ENCODE measurements at regions not wholly inside any gene's neighbourhood (a gene's known extent, or its start where the extent isn't known, plus 50 kb on each side); places are given as distances from the start of the nearest gene placed in this dataset.

DNA sequence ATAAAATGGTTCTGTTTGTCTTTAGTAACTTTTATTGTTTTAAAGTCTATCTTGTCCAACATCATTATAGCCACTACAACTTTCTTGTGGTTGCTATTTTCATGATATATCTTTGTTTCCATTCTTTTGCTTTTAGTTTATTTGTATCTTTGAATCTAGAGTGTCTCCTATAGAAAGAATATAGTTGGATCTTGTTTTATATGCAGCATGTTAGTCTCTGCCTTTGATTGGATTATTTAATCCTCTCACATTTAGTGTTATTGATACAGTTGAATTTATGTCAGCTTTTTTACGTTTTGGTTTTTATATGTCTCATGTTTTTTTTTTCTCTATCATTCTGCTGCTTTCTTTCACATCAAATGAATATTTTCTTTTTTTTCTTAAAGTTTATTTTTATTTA lies 98.1 kb downstream of the VSIG4 start:
- TF ChIP-seq POLR2A (IDR thresholded peaks at IDR 0.05; ENCODE audit: low read depth, low read length), result no peak
- no peak for TF ChIP-seq TAF1 (IDR thresholded peaks at IDR 0.05; ENCODE audit: borderline replicate concordance, low read depth, low read length)
- TF ChIP-seq POLR2AphosphoS5 (IDR thresholded peaks at IDR 0.05; ENCODE audit: low read depth, low read length), result no peak

Data from GM12892 (cell line).